ENCODE measurements at regions not wholly inside any gene's neighbourhood (a gene's known extent, or its start where the extent isn't known, plus 50 kb on each side); places are given as distances from the start of the nearest gene placed in this dataset.

DNA sequence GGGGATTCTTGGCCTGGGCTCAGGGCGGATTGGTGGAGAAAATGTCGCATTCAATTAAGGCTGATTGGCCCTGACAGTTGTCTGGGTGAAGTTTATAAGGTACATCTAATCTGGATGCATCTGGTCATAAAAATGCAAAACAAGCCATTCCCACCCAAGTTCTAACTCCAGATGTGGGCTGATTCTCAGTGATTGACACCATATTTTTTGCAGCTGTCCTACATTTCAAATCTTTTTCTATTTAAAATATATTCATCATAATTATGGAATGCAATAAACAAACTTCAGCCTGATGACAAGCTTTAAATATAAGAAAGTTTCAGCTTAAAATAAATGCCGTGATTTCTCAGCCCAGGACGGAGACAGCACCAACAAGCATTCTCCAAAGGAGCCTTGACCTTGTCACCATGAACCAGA lies 146.4 kb upstream of the SMIM23 start:
- no peak for DNase-seq (ENCODE audit: low read depth, low spot score)
- Histone ChIP-seq H3K36me3 (ENCODE audit: control insufficient read depth, insufficient read depth, low read length) (no peaks in the 10 kb centered on the region), H3K27me3 (ENCODE audit: control insufficient read depth, insufficient read depth, low read length) (peaks cover 2% of the 10 kb centered on the region; the same call in 1 of the 2 replicates), H3K4me3 (ENCODE audit: low read depth in 2 of 2, low read length in 2 of 2) (no peak overlapping the region), H3K9me3 (ENCODE audit: control insufficient read depth, insufficient read depth, low read depth, low read length) (no peaks in the 10 kb centered on the region), H3K27ac (ENCODE audit: low read length) (no peak overlapping the region), H3K4me1 (ENCODE audit: control insufficient read depth, insufficient read depth, low read length) (no peaks in the 10 kb centered on the region)
- ATAC-seq: no peak
- TF ChIP-seq REST (IDR thresholded peaks at IDR 0.05; ENCODE audit: insufficient read depth in 1 of 2, low read depth in 2 of 2, low read length in 1 of 2) (no peak), POLR2AphosphoS5 (IDR thresholded peaks at IDR 0.05; ENCODE audit: low read depth, low read length) (no peak), TCF7L2 (IDR thresholded peaks at IDR 0.05; ENCODE audit: low read depth, low read length) (no peak), CTCF (IDR thresholded peaks at IDR 0.05) (no peak), SIN3A (IDR thresholded peaks at IDR 0.05; ENCODE audit: borderline replicate concordance, insufficient read depth, low read depth, low read length) (no peak)
- ChIA-PET POLR2A (no interaction called here), CTCF (no interaction called here)
- no TSS peak for BruUV-seq (replicated peaks)
- intact Hi-C loops (cut with micrococcal nuclease; ENCODE audit: unreplicated experiment) (no loop called here), in situ Hi-C loops (cut with HindIII; ENCODE audit: low pct_unique_long_range_greater_than_20kb, low sequenced_read_pairs) (no loop called here)

DNA sequence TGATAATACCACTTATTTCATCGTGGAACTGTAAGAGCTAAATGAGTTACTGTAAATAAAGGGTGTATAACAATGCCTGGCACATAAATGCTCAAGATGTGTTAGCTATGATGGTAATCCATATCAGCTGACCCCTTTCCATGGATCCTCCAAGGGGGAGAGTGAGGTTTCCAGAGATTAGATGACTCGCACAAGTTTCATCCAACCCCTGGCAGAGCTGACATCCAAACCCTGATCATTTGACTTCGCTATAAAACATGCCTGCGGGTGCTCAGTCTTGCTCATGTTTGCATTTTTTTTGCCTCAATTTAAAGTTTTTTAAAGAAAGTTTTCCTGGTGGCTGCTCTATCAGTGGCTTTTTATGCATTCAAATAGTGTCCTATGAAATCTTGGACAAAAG lies 145.7 kb upstream of the SMIM23 start:
- 0 out of 2 replicates have a peak, but pooled peaks cover 2% of the 10 kb centered on the region for H3K27me3 ChIP-seq (ENCODE audit: control insufficient read depth, insufficient read depth, low read length)
- ChIA-PET CTCF (no interaction called here), POLR2A (no interaction called here)
- H3K36me3 ChIP-seq (ENCODE audit: control insufficient read depth, insufficient read depth, low read length): no peaks in the 10 kb centered on the region
- H3K9me3 ChIP-seq (ENCODE audit: control insufficient read depth, insufficient read depth, low read depth, low read length): no peaks in the 10 kb centered on the region
- in situ Hi-C loops (cut with HindIII; ENCODE audit: low pct_unique_long_range_greater_than_20kb, low sequenced_read_pairs): no loop called here
- H3K27ac ChIP-seq (ENCODE audit: low read length): no peak overlapping the region
- no peak overlapping the region for H3K4me3 ChIP-seq (ENCODE audit: low read depth in 2 of 2, low read length in 2 of 2)
- intact Hi-C loops (cut with micrococcal nuclease; ENCODE audit: unreplicated experiment): no loop called here
- no TSS peak for BruUV-seq (replicated peaks)
- no peaks in the 10 kb centered on the region for H3K4me1 ChIP-seq (ENCODE audit: control insufficient read depth, insufficient read depth, low read length)
- no peak for ATAC-seq
- TF ChIP-seq POLR2AphosphoS5 (IDR thresholded peaks at IDR 0.05; ENCODE audit: low read depth, low read length): no peak
- no peak for TF ChIP-seq TCF7L2 (IDR thresholded peaks at IDR 0.05; ENCODE audit: low read depth, low read length)
- TF ChIP-seq SIN3A (IDR thresholded peaks at IDR 0.05; ENCODE audit: borderline replicate concordance, insufficient read depth, low read depth, low read length): no peak
- TF ChIP-seq REST (IDR thresholded peaks at IDR 0.05; ENCODE audit: insufficient read depth in 1 of 2, low read depth in 2 of 2, low read length in 1 of 2): no peak
- DNase-seq (ENCODE audit: low read depth, low spot score): no peak

Data from Panc1 (cell line).